ENCODE measurements at regions not wholly inside any gene's neighbourhood (a gene's known extent, or its start where the extent isn't known, plus 50 kb on each side); places are given as distances from the start of the nearest gene placed in this dataset.

GRCh38 chr11:134758342-134758931 is 346.4 kb upstream of the B3GAT1 start (continued):
- TF ChIP-seq CHD7 (IDR thresholded peaks at IDR 0.05; ENCODE audit: insufficient replicate concordance, low read length) (no peak), MAFK (IDR thresholded peaks at IDR 0.05; ENCODE audit: low read depth, low read length) (no peak), SIX5 (IDR thresholded peaks at IDR 0.05; ENCODE audit: low read depth, low read length) (no peak), KDM5A (IDR thresholded peaks at IDR 0.05; ENCODE audit: low read length) (no peak), PHF8 (conservative IDR thresholded peaks at IDR 0.05; ENCODE audit: low read depth, low read length) (no peak), TBP (IDR thresholded peaks at IDR 0.05; ENCODE audit: low read depth, low read length) (no peak), GABPA (IDR thresholded peaks at IDR 0.05; ENCODE audit: borderline replicate concordance, insufficient read depth, low read length) (no peak), KDM4A (IDR thresholded peaks at IDR 0.05; ENCODE audit: low read depth, low read length, severe bottlenecking) (no peak), POLR2AphosphoS5 (IDR thresholded peaks at IDR 0.05; ENCODE audit: low read depth, low read length) (no peak)
